GM21717 (cell line): ENCODE measurements at regions not wholly inside any gene's neighbourhood (a gene's known extent, or its start where the extent isn't known, plus 50 kb on each side); places are given as distances from the start of the nearest gene placed in this dataset.

Source experiments
- ATAC-seq: cut with Tn5 transposase; IDR thresholded peaks from one replicate; pipeline ENCODE4 v1.9.1; 2021; ENCODE audit warnings: mild to moderate bottlenecking, moderate library complexity; ENCODE audit not compliant: unreplicated experiment

DNA sequence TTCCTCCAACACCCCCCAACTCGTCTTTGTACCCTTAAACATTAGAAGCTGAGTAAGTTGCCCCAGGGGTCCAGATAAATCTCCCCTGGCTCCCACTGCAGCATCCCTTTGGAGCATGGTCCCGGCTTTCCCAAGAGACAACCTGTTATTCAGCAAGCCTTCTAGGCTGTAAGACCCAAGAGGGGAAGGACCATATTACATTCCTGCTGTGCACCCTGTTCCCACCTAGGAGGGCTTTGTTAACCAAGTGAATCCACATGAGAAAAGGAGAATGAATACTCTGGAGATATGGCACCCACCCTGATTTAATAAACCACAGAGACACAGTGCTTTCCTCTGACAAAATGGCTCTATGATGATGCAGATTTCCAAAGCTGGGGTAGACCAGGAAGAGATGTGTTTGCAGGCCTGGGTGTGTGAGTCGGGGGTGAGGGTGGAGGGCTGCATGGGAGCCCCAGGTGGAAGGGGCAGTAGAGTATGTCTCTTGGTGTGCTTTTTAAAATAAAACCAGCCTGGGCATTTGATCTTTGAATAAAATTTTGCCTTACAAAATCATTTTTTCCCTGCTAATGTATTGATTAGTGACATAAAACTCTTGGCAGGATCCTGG is 325.2 kb downstream of the DRD1 start:
- ATAC-seq, result no peak

GRCh38 chr5:175116466-175117048 is 327.4 kb downstream of the DRD1 start:
- no peak for ATAC-seq

DNA sequence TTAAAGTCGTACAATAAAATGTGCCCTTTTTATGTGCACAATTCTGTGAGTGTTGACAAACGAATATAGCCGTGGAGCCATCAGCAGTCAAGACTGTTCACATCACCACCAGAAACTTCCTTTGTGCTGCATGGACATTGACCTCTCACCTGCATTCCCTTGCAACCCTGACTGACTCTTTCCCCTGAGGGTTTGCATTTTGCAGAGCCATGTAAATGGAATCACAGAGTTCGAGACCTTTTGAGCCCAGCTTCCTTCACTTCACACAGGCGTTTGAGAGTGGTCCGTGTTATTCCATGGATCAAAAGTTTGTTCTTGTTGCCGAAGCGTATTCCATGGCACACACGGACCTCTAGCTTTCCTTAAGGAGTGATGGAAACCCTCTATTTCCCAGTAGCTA is 328.2 kb downstream of the DRD1 start:
- ATAC-seq, result no peak

DNA sequence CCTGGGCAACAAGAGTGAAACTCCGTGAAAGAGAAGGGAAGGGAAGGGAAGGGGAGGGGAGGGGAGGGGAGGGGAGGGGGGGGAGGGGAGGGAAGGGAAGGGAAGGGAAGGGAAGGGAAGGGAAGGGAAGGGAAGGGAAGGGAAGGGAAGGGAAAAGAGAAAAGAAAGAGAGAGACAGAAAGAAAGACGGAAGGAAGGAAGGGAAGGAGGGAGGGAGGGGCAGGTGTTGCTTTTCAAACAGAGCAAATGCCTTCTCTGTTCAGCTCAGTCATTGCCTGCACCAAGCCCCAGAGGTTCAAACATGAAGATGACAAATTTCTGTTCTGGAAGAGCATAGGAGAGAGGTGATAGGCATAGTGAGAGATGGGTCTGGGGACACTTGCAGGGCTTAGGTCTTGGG is 330.0 kb downstream of the DRD1 start:
- no peak for ATAC-seq

DNA sequence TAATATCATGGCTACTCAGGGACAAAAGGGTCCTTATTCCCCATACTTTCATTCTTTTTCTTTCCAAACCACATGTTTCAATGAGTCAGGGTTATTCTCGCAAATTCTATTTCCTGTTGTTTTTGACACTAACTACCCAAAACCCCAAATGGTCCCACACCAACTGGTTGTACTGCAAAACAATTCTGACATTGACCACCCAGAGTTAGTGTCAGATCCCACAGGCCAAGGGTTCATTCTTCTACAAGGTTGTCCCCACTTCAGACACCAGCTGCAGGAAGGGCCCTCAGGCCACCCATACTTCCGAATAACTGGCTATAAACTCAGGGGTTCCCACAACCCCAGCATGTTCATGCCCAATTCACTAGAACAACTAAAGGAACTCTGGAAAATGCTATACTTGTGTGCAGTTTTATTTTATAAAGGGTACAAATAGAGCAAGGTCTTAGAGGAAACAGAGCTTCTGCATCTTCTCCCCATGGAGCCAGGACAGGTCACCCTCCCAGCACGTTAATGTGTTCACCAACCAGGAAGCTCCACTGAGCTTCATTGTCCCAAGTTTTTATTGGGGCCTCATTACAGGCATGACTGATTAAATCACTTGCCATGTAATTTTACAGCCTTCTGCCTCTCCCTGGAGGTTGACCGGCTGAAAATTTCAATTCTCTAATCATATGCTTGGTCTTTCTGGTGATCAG is 334.8 kb downstream of the DRD1 start:
- no peak for ATAC-seq

- ATAC-seq, result no peak
These were observed 336.1 kb downstream of the DRD1 start for GRCh38 chr5:175107865-175108264.

GRCh38 chr5:175107028-175107588 is 336.9 kb downstream of the DRD1 start:
- no peak for ATAC-seq

DNA sequence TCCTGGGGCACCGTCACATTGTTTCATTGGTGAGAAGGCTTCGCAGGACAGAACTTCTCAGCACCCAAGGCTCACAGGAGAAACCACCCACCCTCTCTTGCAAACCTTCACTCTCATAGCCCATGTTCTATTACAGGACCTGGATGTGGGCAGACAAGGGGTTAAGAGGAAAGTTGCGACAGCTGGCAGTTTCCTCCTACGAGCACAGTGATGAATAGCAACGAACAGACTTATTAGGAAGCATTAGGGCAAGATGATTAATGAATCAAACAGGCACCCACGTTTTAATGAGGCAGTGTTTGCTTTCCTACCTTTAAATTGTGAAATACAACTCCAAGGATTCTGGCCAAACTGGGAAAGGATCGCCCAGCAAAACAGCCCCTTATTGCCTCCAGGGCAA is 339.3 kb downstream of the DRD1 start:
- ATAC-seq, result no peak

- no peak for ATAC-seq
These were observed 340.2 kb downstream of the DRD1 start for GRCh38 chr5:175103746-175104145.

DNA sequence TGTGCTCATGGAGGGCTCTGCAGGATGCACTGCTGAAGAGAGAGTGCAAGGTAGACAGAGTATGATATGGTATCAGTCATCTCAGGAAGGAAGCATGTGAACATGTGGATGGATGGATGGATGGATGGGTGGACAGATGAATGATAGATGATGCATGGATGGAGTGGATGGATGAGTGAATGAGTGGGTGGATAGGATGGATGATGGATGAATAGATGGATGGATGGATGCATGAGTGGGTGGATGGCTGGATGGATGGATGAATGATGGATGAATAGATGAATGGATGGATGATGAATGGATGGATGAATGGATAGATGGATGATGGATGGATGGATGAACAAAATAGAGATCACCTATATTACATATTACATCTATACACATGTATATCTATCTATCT is 341.3 kb downstream of the DRD1 start:
- ATAC-seq, result no peak

DNA sequence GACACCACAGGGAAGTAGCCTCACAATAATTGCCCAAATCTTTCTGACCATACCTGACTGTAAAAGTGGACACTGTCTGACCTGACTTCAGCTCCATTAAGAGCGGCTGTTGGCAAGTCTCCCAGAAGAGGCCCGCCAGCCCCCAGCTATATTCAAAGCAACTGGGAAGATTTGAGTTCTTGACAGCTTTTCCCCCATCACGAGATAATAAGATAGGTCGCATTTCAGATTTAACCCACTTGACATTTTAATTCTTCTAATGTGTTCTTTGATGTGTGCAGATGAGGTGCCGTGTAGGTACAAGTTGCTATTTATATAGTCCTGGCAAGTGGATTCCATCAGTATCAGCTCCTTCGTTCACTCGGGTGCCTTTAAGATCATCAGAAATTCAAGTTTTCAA is 345.7 kb downstream of the DRD1 start:
- ATAC-seq, result no peak

GRCh38 chr5:175096469-175097165 is 347.4 kb downstream of the DRD1 start:
- ATAC-seq, result no peak

GRCh38 chr5:175094461-175094860 is 349.5 kb downstream of the DRD1 start:
- no peak for ATAC-seq

DNA sequence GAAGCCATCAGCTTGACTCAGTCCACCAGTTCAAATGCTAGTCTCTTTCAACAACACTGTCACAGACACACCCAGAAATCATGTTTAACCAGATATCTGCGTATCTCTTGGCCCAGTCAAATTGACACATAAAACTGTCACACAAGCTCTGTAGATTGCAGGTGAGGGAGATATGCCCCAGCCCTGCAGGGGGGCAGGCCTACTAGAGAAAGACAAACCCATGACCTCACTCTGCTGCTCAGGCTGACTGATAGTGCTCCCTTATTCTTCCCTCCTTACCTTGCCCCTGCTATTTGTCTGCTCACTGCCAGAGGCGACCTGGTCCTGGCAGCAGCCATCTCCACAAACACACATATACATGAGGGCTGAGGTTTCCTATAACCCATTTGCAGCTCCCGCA is 351.3 kb downstream of the DRD1 start:
- no peak for ATAC-seq

DNA sequence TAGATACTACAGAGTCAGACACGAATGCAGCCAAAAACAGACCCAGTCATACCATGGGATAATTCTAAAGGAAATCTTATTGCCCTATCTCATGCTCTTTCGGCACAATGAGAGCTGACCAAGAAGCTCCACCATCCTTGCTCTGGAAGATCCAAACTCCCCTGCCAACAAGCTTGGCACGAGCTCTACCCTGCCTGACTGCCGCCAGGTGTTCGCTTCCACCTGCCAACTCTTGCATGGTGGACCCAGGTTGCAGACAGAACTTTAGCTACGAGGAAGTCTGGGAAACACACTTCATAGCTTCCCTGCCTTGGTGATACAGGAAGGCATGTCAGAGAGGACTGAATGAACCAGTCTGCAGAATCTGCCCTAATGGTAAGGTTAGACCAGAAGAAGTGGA is 355.0 kb downstream of the DRD1 start:
- no peak for ATAC-seq

DNA sequence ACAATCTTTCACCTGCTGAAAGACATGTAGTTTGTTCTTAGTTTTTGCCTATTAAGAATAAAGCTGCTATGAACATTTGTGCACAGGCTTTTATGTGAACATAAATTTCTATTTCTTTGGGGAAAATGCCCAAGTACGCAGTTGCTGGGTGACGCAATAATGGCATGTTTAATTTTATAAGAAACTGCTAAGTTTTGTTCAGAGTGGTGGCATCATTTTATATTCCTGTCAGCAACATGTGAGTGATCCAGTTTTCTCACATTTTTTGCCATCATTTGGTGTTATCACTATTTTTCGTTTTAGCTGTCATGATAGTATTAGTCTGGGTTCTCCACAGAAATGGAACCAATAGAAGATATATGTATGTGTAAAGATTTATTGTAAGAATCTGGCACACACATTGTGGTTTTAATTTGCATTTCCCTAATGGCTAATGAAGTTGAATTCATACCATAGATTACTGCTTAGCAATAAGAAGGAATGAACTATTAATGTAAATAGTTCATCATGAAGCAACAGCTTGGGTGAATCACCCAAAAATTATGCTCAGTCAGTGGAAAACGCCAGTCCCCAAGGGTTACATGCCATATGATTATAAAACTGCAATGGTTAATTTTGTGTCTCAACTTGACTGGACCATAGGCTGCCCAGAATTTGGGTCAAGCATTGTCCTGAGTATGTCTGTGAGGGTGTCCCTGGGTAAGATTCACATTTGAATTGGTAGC is 358.6 kb downstream of the MSX2 start:
- no peak for ATAC-seq

DNA sequence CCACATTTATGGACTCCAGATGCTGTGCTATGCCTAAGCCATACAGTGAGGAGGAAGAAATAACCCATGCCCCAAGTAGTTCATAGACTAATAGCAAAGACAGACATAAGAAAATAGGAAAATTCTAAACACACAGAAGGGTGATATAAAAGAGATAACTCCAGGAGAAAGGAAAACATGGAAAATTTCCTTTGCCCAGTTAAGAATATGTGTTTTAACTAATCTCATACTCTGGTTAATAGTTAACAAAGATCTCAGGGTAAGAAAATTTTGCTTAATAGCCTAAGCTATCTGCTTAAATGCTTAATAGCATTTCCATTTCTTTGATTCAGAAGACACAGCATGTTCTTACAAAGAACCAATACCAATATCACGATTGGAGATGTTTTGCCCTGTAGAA is 358.0 kb downstream of the MSX2 start:
- ATAC-seq, result no peak

DNA sequence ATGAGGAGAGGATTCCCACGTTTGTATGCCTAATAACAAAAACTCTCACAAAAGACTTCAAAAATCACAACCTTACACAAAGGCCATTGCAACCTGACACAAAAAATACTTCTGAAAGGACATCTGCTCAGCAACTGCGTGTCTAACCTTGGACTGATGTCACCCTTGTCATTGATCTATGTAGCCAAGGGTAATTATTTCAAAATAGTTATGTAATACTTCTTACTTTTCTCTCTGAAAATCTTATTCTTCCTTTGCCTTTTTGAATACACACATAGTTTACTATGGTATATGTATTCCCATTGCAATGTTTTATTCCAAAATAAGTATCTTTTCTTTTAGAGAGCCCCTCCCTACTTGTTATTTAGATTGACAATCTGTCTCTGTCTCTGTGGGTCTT is 355.3 kb downstream of the MSX2 start:
- ATAC-seq, result no peak

DNA sequence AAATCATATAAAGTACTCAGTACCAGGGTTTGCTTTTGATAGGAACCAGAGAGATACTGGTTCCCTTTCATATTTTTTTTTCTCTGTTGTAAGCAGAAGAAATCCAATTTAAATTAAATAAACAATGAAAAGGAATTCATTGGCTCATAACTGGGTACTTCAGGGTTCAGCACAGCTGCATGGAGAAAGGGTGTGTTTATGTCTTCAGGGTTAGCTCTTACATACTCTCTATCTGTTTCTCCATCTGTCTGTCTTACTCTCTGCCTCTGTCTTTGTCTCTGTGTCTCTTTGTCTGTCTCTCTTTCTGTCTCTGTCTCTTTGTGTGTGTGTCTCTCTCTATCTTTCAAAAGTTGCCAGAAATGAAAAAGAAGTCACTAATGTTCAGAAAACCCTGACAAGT is 345.9 kb downstream of the MSX2 start:
- no peak for ATAC-seq

GRCh38 chr5:175060257-175060656 is 335.9 kb downstream of the MSX2 start:
- ATAC-seq, result no peak

- no peak for ATAC-seq
These were observed 335.4 kb downstream of the MSX2 start for GRCh38 chr5:175059687-175060211.
